Hepatocyte (in vitro differentiated cells): ENCODE measurements at regions not wholly inside any gene's neighbourhood (a gene's known extent, or its start where the extent isn't known, plus 50 kb on each side); places are given as distances from the start of the nearest gene placed in this dataset.

Source experiments
- CTCF ChIP-seq: fragments of 200-600 bp; sonication (generic); IDR thresholded peaks from 2 replicates; pipeline ENCODE4 v1.5.1; 2016; ENCODE audit warnings: antibody characterized with exemption, mild to moderate bottlenecking; ENCODE audit not compliant: poor library complexity
- EZH2 ChIP-seq: fragments of 200-600 bp; sonication (generic); IDR thresholded peaks from 2 replicates; pipeline ENCODE4 v1.6.1; 2016; ENCODE audit warnings: antibody characterized with exemption, mild to moderate bottlenecking, borderline replicate concordance
- EZH2phosphoT487 ChIP-seq: fragments of 200-600 bp; sonication (generic); IDR thresholded peaks from one replicate; pipeline ENCODE4 v1.6.1; 2018; ENCODE audit warnings: antibody characterized with exemption, mild to moderate bottlenecking, low read depth, moderate library complexity; ENCODE audit not compliant: unreplicated experiment, severe bottlenecking

- TF ChIP-seq EZH2 (no peak), CTCF (no peak), EZH2phosphoT487 (no peak)
Measured at GRCh38 chr2:21690005-21690404, 566.2 kb downstream of the TDRD15 start.
